ENCODE measurements at regions not wholly inside any gene's neighbourhood (a gene's known extent, or its start where the extent isn't known, plus 50 kb on each side); places are given as distances from the start of the nearest gene placed in this dataset.
"Not testable (repeated sequence)": the region's sequence is repeated elsewhere in the genome, so short reads cannot be mapped to it uniquely, and the experiment has no call there.

- not testable (repeated sequence) for DNase-seq (ENCODE audit: low read depth in 3 of 3, low spot score in 2 of 3)
These were observed 254.4 kb upstream of the USP9Y start for GRCh38 chrY:12446486-12447265.

GRCh38 chrY:12448561-12448960, 252.5 kb upstream of the USP9Y start:
- not testable (repeated sequence) for DNase-seq (ENCODE audit: low read depth in 3 of 3, low spot score in 2 of 3)

GRCh38 chrY:12453318-12453717, 247.7 kb upstream of the USP9Y start:
- not testable (repeated sequence) for DNase-seq (ENCODE audit: low read depth in 3 of 3, low spot score in 2 of 3)

GRCh38 chrY:12459965-12460364, 241.1 kb upstream of the USP9Y start:
- DNase-seq (ENCODE audit: low read depth in 3 of 3, low spot score in 2 of 3) = no peak

GRCh38 chrY:12464155-12464554, 236.9 kb upstream of the USP9Y start:
- no peak for DNase-seq (ENCODE audit: low read depth in 3 of 3, low spot score in 2 of 3)

- no peak for DNase-seq (ENCODE audit: low read depth in 3 of 3, low spot score in 2 of 3)
These were observed 235.3 kb upstream of the USP9Y start for GRCh38 chrY:12465706-12466105.

GRCh38 chrY:12469081-12469480, 231.9 kb upstream of the USP9Y start:
- DNase-seq (ENCODE audit: low read depth in 3 of 3, low spot score in 2 of 3) = no peak

GRCh38 chrY:12474472-12474871, 226.6 kb upstream of the USP9Y start:
- no peak for DNase-seq (ENCODE audit: low read depth in 3 of 3, low spot score in 2 of 3)

GRCh38 chrY:12479382-12479781, 221.6 kb upstream of the USP9Y start:
- no peak for DNase-seq (ENCODE audit: low read depth in 3 of 3, low spot score in 2 of 3)

GRCh38 chrY:12483394-12483793, 217.6 kb upstream of the USP9Y start:
- DNase-seq (ENCODE audit: low read depth in 3 of 3, low spot score in 2 of 3) = no peak

- DNase-seq (ENCODE audit: low read depth in 3 of 3, low spot score in 2 of 3) = no peak
These were observed 210.3 kb upstream of the USP9Y start for GRCh38 chrY:12490558-12491209.

- no peak for DNase-seq (ENCODE audit: low read depth in 3 of 3, low spot score in 2 of 3)
These were observed 208.8 kb upstream of the USP9Y start for GRCh38 chrY:12492218-12492617.

- no peak for DNase-seq (ENCODE audit: low read depth in 3 of 3, low spot score in 2 of 3)
These were observed 205.0 kb upstream of the USP9Y start for GRCh38 chrY:12496007-12496406.

GRCh38 chrY:12500096-12500495, 200.9 kb upstream of the USP9Y start:
- DNase-seq (ENCODE audit: low read depth in 3 of 3, low spot score in 2 of 3) = no peak

- DNase-seq (ENCODE audit: low read depth in 3 of 3, low spot score in 2 of 3) = not testable (repeated sequence)
These were observed 197.0 kb upstream of the USP9Y start for GRCh38 chrY:12504028-12504427.

- DNase-seq (ENCODE audit: low read depth in 3 of 3, low spot score in 2 of 3) = no peak
These were observed 183.7 kb upstream of the USP9Y start for GRCh38 chrY:12517338-12517737.

GRCh38 chrY:12525206-12525605, 175.8 kb upstream of the USP9Y start:
- DNase-seq (ENCODE audit: low read depth in 3 of 3, low spot score in 2 of 3) = no peak

GRCh38 chrY:12526362-12527063, 174.5 kb upstream of the USP9Y start:
- DNase-seq (ENCODE audit: low read depth in 3 of 3, low spot score in 2 of 3) = no peak

GRCh38 chrY:12537226-12537854, 163.7 kb upstream of the USP9Y start:
- no peak for DNase-seq (ENCODE audit: low read depth in 3 of 3, low spot score in 2 of 3)

- DNase-seq (ENCODE audit: low read depth in 3 of 3, low spot score in 2 of 3) = no peak
These were observed 154.1 kb upstream of the USP9Y start for GRCh38 chrY:12546746-12547420.

All from right renal cortex interstitium (tissue), 3 donors.